ENCODE measurements at regions not wholly inside any gene's neighbourhood (a gene's known extent, or its start where the extent isn't known, plus 50 kb on each side); places are given as distances from the start of the nearest gene placed in this dataset.

- no peak for TF ChIP-seq CTCF (IDR thresholded peaks at IDR 0.05)
- TF ChIP-seq POLR2A (IDR thresholded peaks at IDR 0.05) = no peak
These were observed 493.1 kb downstream of the SHISA9 start for GRCh38 chr16:13394488-13394887.

All from stomach (tissue), 4 donors.